Left lung (tissue), 4 donors: ENCODE measurements at regions not wholly inside any gene's neighbourhood (a gene's known extent, or its start where the extent isn't known, plus 50 kb on each side); places are given as distances from the start of the nearest gene placed in this dataset.

Source experiments
- ATAC-seq: fragments of 200-7000 bp; cut with Tn5 transposase; one replicate; pipeline ENCODE4 v1.9.1; 2020; ENCODE audit warnings: moderate library complexity
- DNase-seq, 4 donors: peaks; one replicate each; pipeline ENCODE4 v3.0.0-alpha.2; 2013 to 2020
- H3K27ac ChIP-seq, 2 donors: fragments of 200-600 bp; sonication (generic) in 1 of 2; one replicate each; pipeline versions ENCODE4 v1.5.0 to v1.8.0; 2020 to 2021
- H3K27me3 ChIP-seq, 2 donors: fragments of 200-600 bp; sonication (generic) in 1 of 2; one replicate each; pipeline versions ENCODE4 v1.5.0 to v1.8.0; 2020 to 2021
- H3K36me3 ChIP-seq, 2 donors: fragments of 200-600 bp; sonication (generic) in 1 of 2; one replicate each; pipeline versions ENCODE4 v1.5.0 to v1.8.0; 2020 to 2021
- H3K4me1 ChIP-seq, 2 donors: fragments of 200-600 bp; one replicate each; pipeline ENCODE4 v1.8.0; 2021
- H3K4me3 ChIP-seq, 2 donors: fragments of 200-600 bp; sonication (generic) in 1 of 2; one replicate each; pipeline versions ENCODE4 v1.5.0 to v1.8.0; 2020 to 2021; ENCODE audit warnings: mild to moderate bottlenecking in 1 of 2
- H3K9me3 ChIP-seq, 2 donors: fragments of 200-600 bp; sonication (generic) in 1 of 2; one replicate each; pipeline versions ENCODE4 v1.5.0 to v1.8.0; 2020 to 2021
- intact Hi-C, 2 donors: fragments of 100-400 bp; cut with DNase I; formaldehyde crosslinking; loops; one replicate each; pipeline versions ENCODE4 v1.11.2 to v1.14.2; 2022
- TF ChIP-seq, protein P1 (sequence below), 2 donors: fragments of 200-600 bp; sonication (generic) in 1 of 2; IDR thresholded peaks; one replicate each; pipeline versions ENCODE4 v1.5.0 to v1.8.0; 2021; ENCODE audit warnings: antibody characterized with exemption in 2 of 2
- donor health status: DM: no; HTN: yes; CAD: no.
- donor health status: DM: no; HTN: no; CAD: no.

- H3K36me3 ChIP-seq = no peaks in the 10 kb centered on the region
- H3K27ac ChIP-seq = no peak overlapping the region
- ATAC-seq = no peak
- H3K4me3 ChIP-seq = no peak overlapping the region
- H3K4me1 ChIP-seq = peaks cover 4 to 8% of the 10 kb centered on the region in 2 donors
- no peak for DNase-seq
- peaks cover 0 to 5% of the 10 kb centered on the region in 2 donors for H3K9me3 ChIP-seq
- intact Hi-C loops = no loop called here
- H3K27me3 ChIP-seq = no peaks in the 10 kb centered on the region
- TF ChIP-seq, protein P1, sequence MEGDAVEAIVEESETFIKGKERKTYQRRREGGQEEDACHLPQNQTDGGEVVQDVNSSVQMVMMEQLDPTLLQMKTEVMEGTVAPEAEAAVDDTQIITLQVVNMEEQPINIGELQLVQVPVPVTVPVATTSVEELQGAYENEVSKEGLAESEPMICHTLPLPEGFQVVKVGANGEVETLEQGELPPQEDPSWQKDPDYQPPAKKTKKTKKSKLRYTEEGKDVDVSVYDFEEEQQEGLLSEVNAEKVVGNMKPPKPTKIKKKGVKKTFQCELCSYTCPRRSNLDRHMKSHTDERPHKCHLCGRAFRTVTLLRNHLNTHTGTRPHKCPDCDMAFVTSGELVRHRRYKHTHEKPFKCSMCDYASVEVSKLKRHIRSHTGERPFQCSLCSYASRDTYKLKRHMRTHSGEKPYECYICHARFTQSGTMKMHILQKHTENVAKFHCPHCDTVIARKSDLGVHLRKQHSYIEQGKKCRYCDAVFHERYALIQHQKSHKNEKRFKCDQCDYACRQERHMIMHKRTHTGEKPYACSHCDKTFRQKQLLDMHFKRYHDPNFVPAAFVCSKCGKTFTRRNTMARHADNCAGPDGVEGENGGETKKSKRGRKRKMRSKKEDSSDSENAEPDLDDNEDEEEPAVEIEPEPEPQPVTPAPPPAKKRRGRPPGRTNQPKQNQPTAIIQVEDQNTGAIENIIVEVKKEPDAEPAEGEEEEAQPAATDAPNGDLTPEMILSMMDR (IDR thresholded peaks at IDR 0.05) = no peak
These were observed 146.5 kb upstream of the LGALSL start for GRCh38 chr2:64307421-64307820.

GRCh38 chr2:64311191-64311910, 142.6 kb upstream of the LGALSL start:
- Histone ChIP-seq H3K27ac (peak overlapping the region in 1 of 2 donors; percentile 28), H3K36me3 (no peaks in the 10 kb centered on the region), H3K9me3 (no peaks in the 10 kb centered on the region), H3K4me3 (no peak overlapping the region), H3K27me3 (no peaks in the 10 kb centered on the region), H3K4me1 (peaks cover 7 to 13% of the 10 kb centered on the region in 2 donors)
- TF ChIP-seq, protein P1 (IDR thresholded peaks at IDR 0.05) = no peak
- ATAC-seq (no peak), DNase-seq (peak in 1 of 4 donors; percentile 72)
- intact Hi-C loops = loop anchor here in 1 of 2 donors (5.0 kb wide), 1 partner anchor 264 kb away; no protein-coding TSS in a partner anchor

DNA sequence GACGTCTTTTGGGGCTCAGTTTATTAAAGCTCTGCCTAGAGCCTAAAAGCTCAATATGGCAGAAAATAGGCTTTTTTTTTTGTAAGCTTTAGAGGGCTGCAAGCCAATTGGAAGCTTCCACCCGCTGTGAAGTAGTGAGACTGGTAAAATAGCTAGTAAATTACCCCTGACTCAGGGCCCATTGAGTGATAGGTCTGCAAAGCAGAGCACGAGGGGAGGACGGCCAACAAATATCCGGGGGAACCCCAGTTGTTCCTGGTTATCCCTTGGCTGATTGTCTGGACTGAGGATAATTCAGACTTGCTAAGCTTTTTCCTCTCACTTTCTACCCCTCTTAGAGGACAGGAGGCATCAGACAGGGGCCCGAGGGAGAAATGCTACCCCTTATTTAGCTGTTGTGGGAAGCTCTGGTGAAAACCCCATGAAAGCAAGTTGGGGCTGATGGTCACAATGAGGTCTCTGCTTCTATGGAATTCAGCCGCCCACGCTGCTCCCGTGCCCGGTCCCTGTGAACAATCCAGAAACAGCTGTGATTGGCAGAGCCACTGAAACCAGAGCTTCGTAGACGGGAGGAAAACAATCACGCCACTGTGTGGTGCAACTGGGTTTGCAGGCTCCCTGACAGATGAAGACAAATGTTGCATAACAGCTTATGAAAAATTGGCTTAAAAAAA, 141.9 kb upstream of the LGALSL start:
- Histone ChIP-seq H3K9me3 (no peaks in the 10 kb centered on the region), H3K36me3 (no peaks in the 10 kb centered on the region), H3K27ac (peak overlapping the region in 1 of 2 donors; percentile 28), H3K27me3 (no peaks in the 10 kb centered on the region), H3K4me3 (no peak overlapping the region), H3K4me1 (peaks cover 7 to 13% of the 10 kb centered on the region in 2 donors)
- DNase-seq (peak in 2 of 4 donors; percentile 79 to 84), ATAC-seq (peak; percentile 99)
- TF ChIP-seq, protein P1 (IDR thresholded peaks at IDR 0.05) = peak; percentile 33 to 53
- intact Hi-C loops = loop anchor here in 1 of 2 donors (5.0 kb wide), 1 partner anchor 265 kb away; no protein-coding TSS in a partner anchor

DNA sequence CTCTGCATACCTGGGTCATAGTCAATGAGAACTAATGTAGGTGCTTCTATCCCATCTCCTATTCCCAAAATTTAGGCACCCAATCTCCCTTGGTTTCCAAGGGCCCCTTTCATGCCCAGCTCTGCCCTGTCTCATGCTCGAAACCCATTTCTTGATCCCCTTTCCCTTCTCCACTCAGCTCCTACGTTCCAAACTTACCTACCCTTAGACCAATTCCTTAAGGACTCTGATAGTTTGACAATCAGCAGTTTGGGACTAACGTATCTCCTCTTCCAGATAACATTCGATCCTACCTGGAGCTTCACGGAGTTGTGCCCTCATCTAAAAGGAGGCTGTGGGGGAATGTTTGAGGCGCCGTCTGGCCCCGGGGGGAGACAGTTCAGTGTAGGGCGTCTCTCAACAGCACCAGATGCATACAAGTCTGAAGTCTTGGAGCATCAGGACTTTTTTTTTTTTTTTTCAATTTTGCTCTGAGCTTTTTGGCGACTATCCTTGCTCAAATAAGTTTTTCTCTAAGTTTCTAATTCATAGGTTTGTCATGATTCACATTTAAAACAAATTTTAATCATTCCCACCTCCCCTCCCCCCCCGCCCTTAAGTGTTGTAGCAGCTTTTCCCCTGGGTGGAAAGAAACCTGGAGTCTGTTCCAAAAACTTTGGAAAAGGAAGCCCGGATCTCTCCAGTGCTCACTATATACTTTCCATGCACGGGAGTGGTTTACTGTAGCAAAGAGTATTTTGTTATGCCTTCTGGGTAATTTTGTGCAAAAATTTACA, 141.2 kb upstream of the LGALSL start:
- Histone ChIP-seq H3K9me3 (no peaks in the 10 kb centered on the region), H3K4me3 (no peak overlapping the region), H3K4me1 (peaks cover 7 to 13% of the 10 kb centered on the region in 2 donors), H3K27me3 (no peaks in the 10 kb centered on the region), H3K27ac (peak overlapping the region in 1 of 2 donors; percentile 28), H3K36me3 (no peaks in the 10 kb centered on the region)
- intact Hi-C loops = loop anchor here in 1 of 2 donors (5.0 kb wide), 1 partner anchor 266 kb away; no protein-coding TSS in a partner anchor
- TF ChIP-seq, protein P1 (IDR thresholded peaks at IDR 0.05) = no peak
- ATAC-seq (no peak), DNase-seq (no peak)
